GM12872 (cell line): ENCODE measurements at regions not wholly inside any gene's neighbourhood (a gene's known extent, or its start where the extent isn't known, plus 50 kb on each side); places are given as distances from the start of the nearest gene placed in this dataset.

Experiments used
- TF ChIP-seq, protein P1 (sequence below): IDR thresholded peaks from 3 replicates; pipeline ENCODE4 v1.5.1; 2011; ENCODE audit warnings: low read depth, mild to moderate bottlenecking, low read length, moderate library complexity; ENCODE audit not compliant: insufficient read depth

DNA sequence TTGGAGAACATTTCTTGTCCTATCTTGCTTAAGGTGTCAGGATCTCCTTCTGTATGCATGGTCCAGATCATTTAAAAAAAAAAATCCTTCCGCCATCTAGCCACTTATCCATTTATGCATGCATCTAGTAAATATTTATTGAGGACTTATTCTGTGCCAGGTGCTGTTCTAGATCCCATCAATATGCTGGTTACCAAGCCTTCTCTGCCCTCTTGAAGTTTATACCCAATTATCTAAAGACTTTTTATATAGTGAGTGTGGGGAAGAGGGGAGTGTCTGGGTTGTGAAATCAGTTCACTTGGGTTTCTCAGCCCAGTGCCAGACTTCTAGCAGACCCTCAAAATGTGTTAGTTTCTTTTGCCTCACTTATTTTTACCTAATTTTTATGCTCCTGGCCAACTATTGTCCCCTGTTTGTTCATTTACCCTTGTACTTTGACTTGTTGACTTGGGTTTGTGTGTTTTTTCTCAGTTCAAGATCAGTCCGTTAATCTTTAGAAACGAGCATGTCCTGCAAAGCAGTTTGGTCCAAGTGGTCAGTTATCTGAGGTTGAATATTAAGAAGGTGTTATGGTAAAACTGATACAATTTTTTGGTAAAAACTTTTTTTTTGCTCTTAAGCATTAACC lies 488.9 kb downstream of the PCNX1 start:
- TF ChIP-seq, protein P1, sequence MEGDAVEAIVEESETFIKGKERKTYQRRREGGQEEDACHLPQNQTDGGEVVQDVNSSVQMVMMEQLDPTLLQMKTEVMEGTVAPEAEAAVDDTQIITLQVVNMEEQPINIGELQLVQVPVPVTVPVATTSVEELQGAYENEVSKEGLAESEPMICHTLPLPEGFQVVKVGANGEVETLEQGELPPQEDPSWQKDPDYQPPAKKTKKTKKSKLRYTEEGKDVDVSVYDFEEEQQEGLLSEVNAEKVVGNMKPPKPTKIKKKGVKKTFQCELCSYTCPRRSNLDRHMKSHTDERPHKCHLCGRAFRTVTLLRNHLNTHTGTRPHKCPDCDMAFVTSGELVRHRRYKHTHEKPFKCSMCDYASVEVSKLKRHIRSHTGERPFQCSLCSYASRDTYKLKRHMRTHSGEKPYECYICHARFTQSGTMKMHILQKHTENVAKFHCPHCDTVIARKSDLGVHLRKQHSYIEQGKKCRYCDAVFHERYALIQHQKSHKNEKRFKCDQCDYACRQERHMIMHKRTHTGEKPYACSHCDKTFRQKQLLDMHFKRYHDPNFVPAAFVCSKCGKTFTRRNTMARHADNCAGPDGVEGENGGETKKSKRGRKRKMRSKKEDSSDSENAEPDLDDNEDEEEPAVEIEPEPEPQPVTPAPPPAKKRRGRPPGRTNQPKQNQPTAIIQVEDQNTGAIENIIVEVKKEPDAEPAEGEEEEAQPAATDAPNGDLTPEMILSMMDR, result no peak

DNA sequence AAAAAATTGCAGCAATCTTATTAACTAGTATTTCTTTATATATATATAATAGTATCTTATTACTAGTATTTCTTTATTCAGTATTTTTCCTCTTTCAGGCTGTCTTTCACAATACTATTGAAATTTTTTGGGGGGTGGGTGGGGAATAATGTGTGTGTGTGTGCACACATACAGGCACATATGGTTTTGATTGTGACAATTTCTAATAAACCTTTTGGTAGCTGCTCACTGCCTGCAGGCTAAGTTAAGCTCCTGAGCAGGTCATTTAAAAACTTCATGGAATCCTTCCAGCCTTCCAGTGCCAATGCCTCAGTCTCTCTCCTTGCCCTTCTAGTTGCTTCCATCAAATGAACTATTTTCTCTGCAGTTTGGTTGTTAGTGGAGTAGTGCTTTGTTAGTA lies 490.1 kb downstream of the PCNX1 start:
- TF ChIP-seq, protein P1, result no peak

DNA sequence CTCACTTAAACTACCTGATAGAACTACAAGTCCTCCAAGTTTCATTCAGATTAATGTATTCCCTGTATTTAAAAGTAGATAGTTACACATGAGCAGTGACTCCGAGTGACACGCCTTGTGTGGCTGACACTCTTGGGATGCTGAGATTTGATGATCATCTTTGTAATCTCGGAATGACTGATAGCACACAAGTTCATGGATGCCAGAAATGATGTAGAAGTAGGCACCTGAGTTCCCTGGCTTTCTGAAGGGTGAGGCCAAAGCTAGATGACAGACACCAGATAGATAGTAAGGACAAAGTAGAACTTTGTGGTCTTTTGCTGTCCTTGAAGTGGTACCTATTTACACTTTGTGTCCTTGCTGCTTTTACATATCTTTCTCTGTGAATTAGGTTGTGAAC lies 491.2 kb downstream of the PCNX1 start:
- TF ChIP-seq, protein P1, result no peak

DNA sequence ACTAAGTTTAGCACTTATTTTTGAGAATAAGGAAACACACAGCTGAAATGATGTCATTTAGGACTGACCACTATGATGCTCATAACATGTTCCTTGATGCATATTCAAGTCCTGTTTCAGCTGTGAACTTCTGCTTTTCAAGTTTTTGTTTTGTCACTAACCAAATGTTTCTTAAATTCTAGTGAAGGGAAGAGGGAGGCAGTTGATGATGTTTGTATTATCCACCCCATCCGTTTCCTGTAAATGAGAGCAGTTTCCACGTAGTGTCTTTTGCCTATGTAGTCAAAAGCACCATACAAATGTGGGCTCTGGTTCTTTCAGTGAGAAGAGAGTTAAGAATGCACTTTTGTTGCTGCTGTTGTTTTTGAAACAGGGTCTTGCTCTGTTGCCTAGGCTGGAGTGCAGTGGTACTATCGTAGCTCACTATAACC lies 491.8 kb downstream of the PCNX1 start:
- TF ChIP-seq, protein P1, result no peak

DNA sequence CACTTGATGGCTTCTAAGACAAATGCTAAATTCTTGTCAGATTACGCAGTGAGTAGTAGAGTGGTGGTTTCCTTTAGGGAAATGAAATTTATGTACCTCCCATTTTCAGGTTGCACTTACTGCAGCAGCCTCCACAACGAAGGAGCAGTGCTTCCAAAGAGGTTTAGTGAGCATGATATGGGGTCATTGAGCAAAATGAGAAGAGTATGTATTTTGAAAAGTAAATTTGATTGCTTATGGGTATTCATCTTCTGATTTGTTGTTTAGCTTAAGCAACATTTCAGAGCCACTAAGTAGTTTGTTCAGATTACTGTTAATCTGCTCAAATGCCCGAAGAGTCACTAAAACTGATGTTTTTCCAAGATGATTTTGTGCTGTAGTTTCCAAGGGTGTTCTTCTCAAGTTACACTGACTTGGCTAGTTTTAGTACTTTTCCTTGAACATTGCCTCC lies 493.6 kb downstream of the PCNX1 start:
- TF ChIP-seq, protein P1, result no peak

DNA sequence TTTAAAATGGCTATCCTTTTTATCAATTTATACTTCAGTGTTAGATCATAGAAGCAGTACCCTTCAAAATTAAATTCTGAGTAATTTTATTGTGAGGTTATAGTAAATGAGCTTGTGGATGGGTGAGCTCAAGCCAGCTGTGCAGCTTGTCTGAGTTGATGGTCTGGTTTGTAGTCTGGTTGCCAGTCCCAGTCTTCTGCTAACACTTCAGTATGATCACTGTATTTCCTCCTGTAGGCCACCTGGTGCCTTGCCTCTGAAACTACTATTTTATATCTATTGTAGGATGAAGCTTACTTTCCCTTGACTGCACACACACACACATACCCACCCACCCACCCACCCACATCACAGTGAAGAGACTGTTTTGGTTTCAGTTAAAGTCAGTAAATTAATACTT lies 496.4 kb downstream of the PCNX1 start:
- TF ChIP-seq, protein P1, result peak; percentile 39; the same call in 2 of the 3 replicates

DNA sequence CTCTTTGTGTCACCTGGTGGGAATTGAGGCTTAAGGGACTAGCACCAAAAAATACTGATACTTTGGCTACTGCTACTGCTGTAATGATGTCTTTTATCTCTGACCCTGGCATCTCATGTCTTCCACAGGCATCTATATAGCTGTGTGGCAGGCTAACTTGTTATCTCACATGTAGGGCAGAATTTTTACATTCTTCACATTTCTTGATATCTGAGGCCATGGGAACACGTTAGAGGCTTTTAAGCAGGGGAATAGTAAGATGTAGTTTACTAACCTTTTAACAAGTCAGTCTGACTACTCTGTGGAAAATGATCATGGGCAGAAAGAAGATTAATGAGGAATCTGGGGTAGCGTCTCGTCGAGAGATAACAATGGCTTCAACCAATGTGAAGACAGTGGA lies 498.4 kb downstream of the PCNX1 start:
- TF ChIP-seq, protein P1, result no peak
